GM12865 (cell line): ENCODE measurements at regions not wholly inside any gene's neighbourhood (a gene's known extent, or its start where the extent isn't known, plus 50 kb on each side); places are given as distances from the start of the nearest gene placed in this dataset.

ENCODE experiments used
- DNase-seq: peaks from one replicate; pipeline ENCODE4 v3.0.0; 2010; ENCODE audit warnings: low read depth
- H3K4me3 ChIP-seq: 2 replicates; pipeline ENCODE4 v1.5.1; 2011; ENCODE audit warnings: mild to moderate bottlenecking, low read depth, low read length, control low read depth
- CTCF ChIP-seq: IDR thresholded peaks from 2 replicates; pipeline ENCODE4 v1.5.1; 2011; ENCODE audit warnings: low read length, control low read depth, low read depth, inconsistent platforms; ENCODE audit not compliant: insufficient read depth; ENCODE audit errors: missing control alignments

GRCh38 chr2:239540174-239540573 is 139.4 kb upstream of the HDAC4 start:
- no peak overlapping the region for H3K4me3 ChIP-seq
- DNase-seq = no peak
- TF ChIP-seq CTCF = no peak

GRCh38 chr2:239539776-239540100 is 138.9 kb upstream of the HDAC4 start:
- no peak overlapping the region for H3K4me3 ChIP-seq
- DNase-seq = no peak
- TF ChIP-seq CTCF = no peak

- no peak overlapping the region for H3K4me3 ChIP-seq
- no peak for DNase-seq
- no peak for TF ChIP-seq CTCF
Measured at GRCh38 chr2:239539083-239539775, 138.4 kb upstream of the HDAC4 start.

GRCh38 chr2:239538357-239539052 is 137.7 kb upstream of the HDAC4 start:
- no peak for TF ChIP-seq CTCF
- no peak for DNase-seq
- H3K4me3 ChIP-seq = no peak overlapping the region

- no peak for TF ChIP-seq CTCF
- no peak for DNase-seq
- no peak overlapping the region for H3K4me3 ChIP-seq
Measured at GRCh38 chr2:239537633-239538356, 137.0 kb upstream of the HDAC4 start.

GRCh38 chr2:239536186-239536585 is 135.4 kb upstream of the HDAC4 start:
- no peak for DNase-seq
- H3K4me3 ChIP-seq = no peak overlapping the region
- no peak for TF ChIP-seq CTCF
